MCF 10A (cell line): ENCODE measurements at regions not wholly inside any gene's neighbourhood (a gene's known extent, or its start where the extent isn't known, plus 50 kb on each side); places are given as distances from the start of the nearest gene placed in this dataset.
"Not testable (repeated sequence)": the region's sequence is repeated elsewhere in the genome, so short reads cannot be mapped to it uniquely, and the experiment has no call there.

Experiments used
- BruUV-seq: library from RNA; stranded (reverse); fragments of 400-500 nt; replicated peaks from 2 replicates; lab custom pipeline; 2021; lab: Mats Ljungman, UMichigan
- CTCF ChIA-PET: fragments of 300-600 bp; sonication (Branson Sonifier 250); formaldehyde crosslinking; extraction: SDS; loops from one replicate; lab custom pipeline; 2021; ENCODE audit warnings: antibody characterized with exemption, inconsistent platforms; lab: Yijun Ruan, JAX
- POLR2A ChIA-PET: fragments of 300-600, 350-650 bp; sonication (Branson Sonifier 250); formaldehyde crosslinking; extraction: SDS; loops from one replicate; lab custom pipeline; 2020; ENCODE audit warnings: antibody characterized with exemption, inconsistent platforms; lab: Yijun Ruan, JAX
- DNase-seq: peaks from one replicate; pipeline ENCODE4 v3.0.0-alpha.2; 2018; ENCODE audit not compliant: unreplicated experiment
- H3K27ac Mint-ChIP-seq: one replicate; pipeline ENCODE4 v1.8.0; 2022; ENCODE audit warnings: mild to moderate bottlenecking, low read depth, mixed read lengths; ENCODE audit not compliant: unreplicated experiment
- H3K27me3 Mint-ChIP-seq: one replicate; pipeline ENCODE4 v1.8.0; 2022; ENCODE audit warnings: mixed read lengths; ENCODE audit not compliant: insufficient read depth, unreplicated experiment
- H3K36me3 Mint-ChIP-seq: one replicate; pipeline ENCODE4 v1.8.0; 2022; ENCODE audit warnings: mild to moderate bottlenecking, moderate library complexity, mixed read lengths; ENCODE audit not compliant: insufficient read depth, unreplicated experiment
- H3K4me1 Mint-ChIP-seq: one replicate; pipeline ENCODE4 v1.8.0; 2022; ENCODE audit warnings: mixed read lengths; ENCODE audit not compliant: insufficient read depth, unreplicated experiment
- H3K4me3 Mint-ChIP-seq: one replicate; pipeline ENCODE4 v1.8.0; 2022; ENCODE audit warnings: mild to moderate bottlenecking, moderate library complexity, mixed read lengths; ENCODE audit not compliant: unreplicated experiment
- H3K9me3 Mint-ChIP-seq: one replicate; pipeline ENCODE4 v1.8.0; 2022; ENCODE audit warnings: mixed read lengths; ENCODE audit not compliant: unreplicated experiment
- intact Hi-C: fragments of 100-400 bp; cut with micrococcal nuclease; formaldehyde crosslinking; loops from 2 replicates; pipeline ENCODE4 v1.14.1; 2022
- TF ChIP-seq, protein P1 (sequence below): fragments of 200-600 bp; IDR thresholded peaks from one replicate; pipeline ENCODE4 v1.8.0; 2022; ENCODE audit warnings: antibody characterized with exemption, mild to moderate bottlenecking; ENCODE audit not compliant: unreplicated experiment

DNA sequence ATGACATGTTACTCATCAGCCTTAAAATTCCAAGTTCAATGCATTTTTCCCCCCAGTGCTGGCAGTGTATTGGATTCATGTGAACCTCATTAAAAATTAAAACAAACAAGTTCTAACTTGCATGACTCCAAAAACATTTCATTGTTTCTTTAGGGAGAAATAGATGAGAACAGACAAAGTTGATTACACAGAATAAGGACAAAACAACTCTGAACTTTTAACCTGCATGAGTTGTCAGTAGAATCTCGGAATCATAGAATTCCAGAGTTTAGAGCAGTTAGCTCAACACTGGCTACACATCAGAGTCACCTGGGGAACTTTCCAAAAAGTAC, 127.5 kb downstream of the TMX1 start:
- no peak overlapping the region for H3K27ac Mint-ChIP-seq
- DNase-seq: peak; percentile 38
- no peaks in the 10 kb centered on the region for H3K9me3 Mint-ChIP-seq
- H3K36me3 Mint-ChIP-seq: peaks cover 7% of the 10 kb centered on the region
- ChIA-PET CTCF (no interaction called here), POLR2A (interaction anchor here (0.6 to 2.7 kb wide), 13 partner anchors 9 to 166 kb away, joined by 3 to 15 read pairs (median 5); no protein-coding TSS in a partner anchor)
- BruUV-seq: no TSS peak
- H3K4me1 Mint-ChIP-seq: peaks cover 20% of the 10 kb centered on the region
- TF ChIP-seq, protein P1, sequence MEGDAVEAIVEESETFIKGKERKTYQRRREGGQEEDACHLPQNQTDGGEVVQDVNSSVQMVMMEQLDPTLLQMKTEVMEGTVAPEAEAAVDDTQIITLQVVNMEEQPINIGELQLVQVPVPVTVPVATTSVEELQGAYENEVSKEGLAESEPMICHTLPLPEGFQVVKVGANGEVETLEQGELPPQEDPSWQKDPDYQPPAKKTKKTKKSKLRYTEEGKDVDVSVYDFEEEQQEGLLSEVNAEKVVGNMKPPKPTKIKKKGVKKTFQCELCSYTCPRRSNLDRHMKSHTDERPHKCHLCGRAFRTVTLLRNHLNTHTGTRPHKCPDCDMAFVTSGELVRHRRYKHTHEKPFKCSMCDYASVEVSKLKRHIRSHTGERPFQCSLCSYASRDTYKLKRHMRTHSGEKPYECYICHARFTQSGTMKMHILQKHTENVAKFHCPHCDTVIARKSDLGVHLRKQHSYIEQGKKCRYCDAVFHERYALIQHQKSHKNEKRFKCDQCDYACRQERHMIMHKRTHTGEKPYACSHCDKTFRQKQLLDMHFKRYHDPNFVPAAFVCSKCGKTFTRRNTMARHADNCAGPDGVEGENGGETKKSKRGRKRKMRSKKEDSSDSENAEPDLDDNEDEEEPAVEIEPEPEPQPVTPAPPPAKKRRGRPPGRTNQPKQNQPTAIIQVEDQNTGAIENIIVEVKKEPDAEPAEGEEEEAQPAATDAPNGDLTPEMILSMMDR: no peak
- intact Hi-C loops: loop anchor here (5.0 kb wide), 1 partner anchor 285 kb away; the partner anchor contains the start of gene FRMD6
- H3K27me3 Mint-ChIP-seq: no peaks in the 10 kb centered on the region
- H3K4me3 Mint-ChIP-seq: no peak overlapping the region

DNA sequence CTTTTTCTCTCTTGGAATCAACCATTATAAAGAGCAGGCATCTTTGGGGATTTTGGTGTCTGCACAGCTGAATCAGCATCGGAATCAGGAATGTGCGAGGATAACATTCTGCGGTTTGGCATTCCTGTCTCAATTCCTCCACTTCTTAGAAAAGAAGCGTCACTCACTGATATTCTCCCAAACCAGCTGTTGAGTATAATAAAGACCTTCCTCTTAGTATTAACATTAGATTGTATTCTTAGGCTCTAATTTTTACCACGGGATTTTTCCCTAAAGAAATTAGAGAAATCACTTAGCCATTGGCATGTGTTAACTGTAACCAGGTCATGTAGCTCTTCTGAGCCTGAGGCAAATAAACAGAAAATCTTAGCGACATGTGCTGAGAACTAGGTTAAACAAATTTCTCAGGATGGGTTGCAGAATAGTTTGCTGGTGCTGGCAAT, 128.7 kb downstream of the TMX1 start:
- peak; percentile 61 for DNase-seq
- peaks cover 20% of the 10 kb centered on the region for H3K4me1 Mint-ChIP-seq
- no TSS peak for BruUV-seq
- CTCF ChIA-PET: no interaction called here
- TF ChIP-seq, protein P1: no peak
- H3K9me3 Mint-ChIP-seq: no peaks in the 10 kb centered on the region
- POLR2A ChIA-PET: interaction anchor here (0.9 to 2.7 kb wide), 9 partner anchors 14 to 283 kb away, joined by 3 to 15 read pairs (median 5); partner anchors contain the start of gene FRMD6
- intact Hi-C loops: loop anchor here (5.0 kb wide), 1 partner anchor 284 kb away; the partner anchor contains the start of gene FRMD6
- no peak overlapping the region for H3K27ac Mint-ChIP-seq
- peaks cover 7% of the 10 kb centered on the region for H3K36me3 Mint-ChIP-seq
- no peaks in the 10 kb centered on the region for H3K27me3 Mint-ChIP-seq
- no peak overlapping the region for H3K4me3 Mint-ChIP-seq

DNA sequence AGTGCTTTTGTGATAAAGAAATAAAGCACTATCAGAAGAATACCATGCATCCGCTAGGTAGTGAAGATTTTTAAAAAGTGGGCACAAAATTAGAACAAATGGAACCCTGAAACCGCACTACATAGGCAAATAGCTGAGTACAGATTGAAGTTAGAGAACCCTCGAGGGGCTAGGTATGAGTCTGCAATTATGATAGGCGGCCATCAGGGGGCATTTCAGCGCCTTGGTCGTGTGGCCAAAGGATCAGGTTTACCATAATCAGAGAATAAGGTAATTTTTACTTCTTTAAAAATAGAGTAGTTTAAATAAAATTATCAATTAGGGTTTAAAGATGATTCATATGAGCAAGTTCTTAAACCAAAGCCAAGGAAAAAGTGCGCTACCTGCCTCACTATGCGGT, 129.8 kb downstream of the TMX1 start:
- ChIA-PET CTCF (interaction anchor here (0.6 to 0.9 kb wide), 2 partner anchors 82 to 203 kb away, joined by 3 read pairs; no protein-coding TSS in a partner anchor), POLR2A (interaction anchor here (0.9 to 2.4 kb wide), 5 partner anchors 10 to 282 kb away, joined by 3 to 20 read pairs (median 4); partner anchors contain the start of gene FRMD6)
- TF ChIP-seq, protein P1: peak; percentile 47
- Mint-ChIP-seq H3K27me3 (no peaks in the 10 kb centered on the region), H3K4me1 (peaks cover 20% of the 10 kb centered on the region), H3K36me3 (peaks cover 7% of the 10 kb centered on the region), H3K9me3 (no peaks in the 10 kb centered on the region), H3K4me3 (no peak overlapping the region), H3K27ac (no peak overlapping the region)
- BruUV-seq: no TSS peak
- intact Hi-C loops: loop anchor here (5.0 kb wide), 1 partner anchor 282 kb away; the partner anchor contains the start of gene FRMD6
- DNase-seq: peak; percentile 55

GRCh38 chr14:51370758-51371386, 130.8 kb downstream of the TMX1 start:
- Mint-ChIP-seq H3K4me3 (no peak overlapping the region), H3K4me1 (peaks cover 20% of the 10 kb centered on the region), H3K27ac (no peak overlapping the region), H3K36me3 (peaks cover 7% of the 10 kb centered on the region), H3K27me3 (no peaks in the 10 kb centered on the region), H3K9me3 (no peaks in the 10 kb centered on the region)
- BruUV-seq: no TSS peak
- intact Hi-C loops: loop anchor here (1.0 kb wide), 1 partner anchor 24 kb away; no protein-coding TSS in a partner anchor
- POLR2A ChIA-PET: interaction anchor here (0.6 to 2.4 kb wide), 5 partner anchors 9 to 137 kb away, joined by 3 to 20 read pairs (median 3); no protein-coding TSS in a partner anchor
- CTCF ChIA-PET: interaction anchor here (0.6 to 1.2 kb wide), 5 partner anchors 13 to 323 kb away, joined by 3 to 4 read pairs (median 3); no protein-coding TSS in a partner anchor
- DNase-seq: no peak
- TF ChIP-seq, protein P1: no peak

- intact Hi-C loops, BruUV-seq, H3K27ac Mint-ChIP-seq, POLR2A ChIA-PET, H3K4me1 Mint-ChIP-seq, H3K4me3 Mint-ChIP-seq, H3K36me3 Mint-ChIP-seq, DNase-seq, H3K27me3 Mint-ChIP-seq, H3K9me3 Mint-ChIP-seq: not testable (repeated sequence)
- CTCF ChIA-PET: interaction anchor here (0.6 to 0.8 kb wide), 2 partner anchors 90 to 1313 kb away, joined by 4 read pairs; no protein-coding TSS in a partner anchor
Observed at GRCh38 chr14:51377186-51377585, 137.1 kb downstream of the TMX1 start.
